K562 (cell line): ENCODE measurements at regions not wholly inside any gene's neighbourhood (a gene's known extent, or its start where the extent isn't known, plus 50 kb on each side); places are given as distances from the start of the nearest gene placed in this dataset.

Experiments
- CTBP1 ChIP-seq: fragments of 450-650 bp; IDR thresholded peaks from 2 replicates; pipeline ENCODE4 v1.6.1; 2016; ENCODE audit warnings: borderline replicate concordance
- ESRRA ChIP-seq: fragments of 450-650 bp; IDR thresholded peaks from 2 replicates; pipeline ENCODE4 v1.6.1; 2014; ENCODE audit warnings: low read depth, mild to moderate bottlenecking, moderate library complexity, borderline replicate concordance
- KAT8 ChIP-seq: fragments of 450-650 bp; IDR thresholded peaks from 2 replicates; pipeline ENCODE4 v1.6.1; 2016; ENCODE audit warnings: low read depth, mild to moderate bottlenecking
- KLF16 ChIP-seq: IDR thresholded peaks from 2 replicates; pipeline ENCODE4 v1.6.1; 2016; ENCODE audit warnings: antibody characterized with exemption
- LCOR ChIP-seq: sonication (generic); formaldehyde crosslinking; IDR thresholded peaks from 2 replicates; pipeline ENCODE4 v1.8.0; 2022; ENCODE audit warnings: mild to moderate bottlenecking, missing genetic modification reagents
- MTA2 ChIP-seq: fragments of 450-650 bp; IDR thresholded peaks from 2 replicates; pipeline ENCODE4 v1.6.1; 2016; ENCODE audit warnings: low read depth
- NR1H2 ChIP-seq: sonication (generic); formaldehyde crosslinking; IDR thresholded peaks from 2 replicates; pipeline ENCODE4 v1.4.0; 2020; ENCODE audit warnings: mild to moderate bottlenecking, missing genetic modification reagents
- SMARCC2 ChIP-seq: fragments of 450-650 bp; IDR thresholded peaks from 2 replicates; pipeline ENCODE4 v1.6.1; 2017; ENCODE audit warnings: antibody characterized with exemption, moderate library complexity, mild to moderate bottlenecking, low read depth
- TEAD4 ChIP-seq, 2 experiments: sonication (generic) in 1 of 2; formaldehyde crosslinking in 1 of 2; IDR thresholded peaks; 2 replicates each; pipeline versions ENCODE4 v1.6.1 to v1.8.0; 2012 to 2022; ENCODE audit warnings: borderline replicate concordance in 1 of 2, inconsistent platforms in 1 of 2, low read length in 1 of 2, mild to moderate bottlenecking in 1 of 2, missing genetic modification reagents in 1 of 2
- YY1 ChIP-seq, 3 experiments: IDR thresholded peaks; 2 replicates each; pipeline ENCODE4 v1.6.1; 2011; ENCODE audit warnings: low read length in 2 of 3, mild to moderate bottlenecking in 2 of 3, moderate library complexity in 2 of 3, borderline replicate concordance in 1 of 3, control low read depth in 1 of 3, low read depth in 1 of 3; ENCODE audit not compliant: insufficient read depth in 3 of 3, insufficient replicate concordance in 2 of 3, control insufficient read depth in 1 of 3, insufficient read length in 1 of 3; ENCODE audit errors: extremely low read depth in 1 of 3
- ZNF436 ChIP-seq: fragments of 250-450, 450-650 bp; sonication (Bioruptor Pico); formaldehyde crosslinking; IDR thresholded peaks from 2 replicates; pipeline ENCODE4 v1.7.0; 2020; ENCODE audit warnings: mild to moderate bottlenecking
- ZNF507 ChIP-seq: conservative IDR thresholded peaks from 2 replicates; pipeline ENCODE4 v1.6.1; 2017; ENCODE audit warnings: missing genetic modification characterization, missing compliant biosample characterization
- ZNF644 ChIP-seq: fragments of 200-800 bp; sonication (Bioruptor generic); IDR thresholded peaks from 2 replicates; pipeline ENCODE4 v1.6.1; 2016; ENCODE audit warnings: low read depth, missing genetic modification characterization, missing compliant biosample characterization
- ZNF766 ChIP-seq: fragments of 200-800 bp; sonication (Bioruptor generic); conservative IDR thresholded peaks from 2 replicates; pipeline ENCODE4 v1.6.1; 2016; ENCODE audit warnings: missing genetic modification characterization, missing compliant biosample characterization
- TF ChIP-seq, protein P1 (sequence below): fragments of 150-350 bp; IDR thresholded peaks from 2 replicates; pipeline ENCODE4 v1.6.1; 2014; ENCODE audit warnings: low read depth, mild to moderate bottlenecking, low read length, borderline replicate concordance
- TF ChIP-seq, protein P2 (sequence below): fragments of 450-650 bp; IDR thresholded peaks from 2 replicates; pipeline ENCODE4 v1.6.1; 2018; ENCODE audit not compliant: partially characterized antibody

DNA sequence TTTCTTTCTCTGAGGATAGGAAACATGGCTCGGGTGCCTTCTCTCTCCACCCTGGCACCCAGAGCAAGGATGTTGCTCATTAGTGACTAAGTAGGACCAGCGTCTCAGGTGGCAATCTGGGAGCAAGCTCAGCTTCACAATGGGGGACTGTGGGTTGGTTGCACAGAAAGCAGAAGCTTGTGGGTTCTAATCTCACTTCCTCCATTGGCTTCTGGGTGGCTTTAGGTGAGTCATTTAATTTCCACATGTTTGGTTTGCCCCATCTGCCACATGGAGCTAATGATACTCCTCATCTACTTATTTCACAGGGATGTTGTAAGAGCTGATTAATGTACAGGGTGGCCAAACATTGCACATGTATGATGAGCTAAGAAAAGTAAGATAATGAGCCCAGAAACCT, 54.8 kb upstream of the AKIRIN2 start (continued):
- TF ChIP-seq, protein P1, sequence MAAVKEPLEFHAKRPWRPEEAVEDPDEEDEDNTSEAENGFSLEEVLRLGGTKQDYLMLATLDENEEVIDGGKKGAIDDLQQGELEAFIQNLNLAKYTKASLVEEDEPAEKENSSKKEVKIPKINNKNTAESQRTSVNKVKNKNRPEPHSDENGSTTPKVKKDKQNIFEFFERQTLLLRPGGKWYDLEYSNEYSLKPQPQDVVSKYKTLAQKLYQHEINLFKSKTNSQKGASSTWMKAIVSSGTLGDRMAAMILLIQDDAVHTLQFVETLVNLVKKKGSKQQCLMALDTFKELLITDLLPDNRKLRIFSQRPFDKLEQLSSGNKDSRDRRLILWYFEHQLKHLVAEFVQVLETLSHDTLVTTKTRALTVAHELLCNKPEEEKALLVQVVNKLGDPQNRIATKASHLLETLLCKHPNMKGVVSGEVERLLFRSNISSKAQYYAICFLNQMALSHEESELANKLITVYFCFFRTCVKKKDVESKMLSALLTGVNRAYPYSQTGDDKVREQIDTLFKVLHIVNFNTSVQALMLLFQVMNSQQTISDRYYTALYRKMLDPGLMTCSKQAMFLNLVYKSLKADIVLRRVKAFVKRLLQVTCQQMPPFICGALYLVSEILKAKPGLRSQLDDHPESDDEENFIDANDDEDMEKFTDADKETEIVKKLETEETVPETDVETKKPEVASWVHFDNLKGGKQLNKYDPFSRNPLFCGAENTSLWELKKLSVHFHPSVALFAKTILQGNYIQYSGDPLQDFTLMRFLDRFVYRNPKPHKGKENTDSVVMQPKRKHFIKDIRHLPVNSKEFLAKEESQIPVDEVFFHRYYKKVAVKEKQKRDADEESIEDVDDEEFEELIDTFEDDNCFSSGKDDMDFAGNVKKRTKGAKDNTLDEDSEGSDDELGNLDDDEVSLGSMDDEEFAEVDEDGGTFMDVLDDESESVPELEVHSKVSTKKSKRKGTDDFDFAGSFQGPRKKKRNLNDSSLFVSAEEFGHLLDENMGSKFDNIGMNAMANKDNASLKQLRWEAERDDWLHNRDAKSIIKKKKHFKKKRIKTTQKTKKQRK = no peak
- TF ChIP-seq KLF16 (peak; percentile 83; the same call in 1 of the 2 replicates), CTBP1 (peak; percentile 62; the same call in 1 of the 2 replicates), ZNF766 (CRISPR knock-in tag) (0 out of 2 replicates have a peak, but pooled peaks have one; percentile 36), ZNF644 (tag) (no peak), ZNF436 (CRISPR knock-in tag) (no peak), SMARCC2 (peak; percentile 82), MTA2 (peak; percentile 55; the same call in 1 of the 2 replicates), NR1H2 (CRISPR knock-in tag) (no peak), ZNF507 (tag) (no peak), KAT8 (no peak), YY1 (IDR thresholded peaks at IDR 0.05; ENCODE audit: borderline replicate concordance in 1 of 3, control insufficient read depth in 1 of 3, extremely low read depth in 1 of 3, insufficient read depth in 3 of 3, insufficient read length in 1 of 3, insufficient replicate concordance in 2 of 3, low read depth in 1 of 3, low read length in 2 of 3) (peak in 1 of 3 experiments; percentile 28), ESRRA (peak; percentile 53; the same call in 1 of the 2 replicates), TEAD4 (IDR thresholded peaks at IDR 0.05; ENCODE audit: low read length) (peak; percentile 93), TEAD4 (CRISPR knock-in tag; IDR thresholded peaks at IDR 0.05; ENCODE audit: borderline replicate concordance) (no peak), LCOR (CRISPR knock-in tag) (peak; percentile 81)
- TF ChIP-seq, protein P2, sequence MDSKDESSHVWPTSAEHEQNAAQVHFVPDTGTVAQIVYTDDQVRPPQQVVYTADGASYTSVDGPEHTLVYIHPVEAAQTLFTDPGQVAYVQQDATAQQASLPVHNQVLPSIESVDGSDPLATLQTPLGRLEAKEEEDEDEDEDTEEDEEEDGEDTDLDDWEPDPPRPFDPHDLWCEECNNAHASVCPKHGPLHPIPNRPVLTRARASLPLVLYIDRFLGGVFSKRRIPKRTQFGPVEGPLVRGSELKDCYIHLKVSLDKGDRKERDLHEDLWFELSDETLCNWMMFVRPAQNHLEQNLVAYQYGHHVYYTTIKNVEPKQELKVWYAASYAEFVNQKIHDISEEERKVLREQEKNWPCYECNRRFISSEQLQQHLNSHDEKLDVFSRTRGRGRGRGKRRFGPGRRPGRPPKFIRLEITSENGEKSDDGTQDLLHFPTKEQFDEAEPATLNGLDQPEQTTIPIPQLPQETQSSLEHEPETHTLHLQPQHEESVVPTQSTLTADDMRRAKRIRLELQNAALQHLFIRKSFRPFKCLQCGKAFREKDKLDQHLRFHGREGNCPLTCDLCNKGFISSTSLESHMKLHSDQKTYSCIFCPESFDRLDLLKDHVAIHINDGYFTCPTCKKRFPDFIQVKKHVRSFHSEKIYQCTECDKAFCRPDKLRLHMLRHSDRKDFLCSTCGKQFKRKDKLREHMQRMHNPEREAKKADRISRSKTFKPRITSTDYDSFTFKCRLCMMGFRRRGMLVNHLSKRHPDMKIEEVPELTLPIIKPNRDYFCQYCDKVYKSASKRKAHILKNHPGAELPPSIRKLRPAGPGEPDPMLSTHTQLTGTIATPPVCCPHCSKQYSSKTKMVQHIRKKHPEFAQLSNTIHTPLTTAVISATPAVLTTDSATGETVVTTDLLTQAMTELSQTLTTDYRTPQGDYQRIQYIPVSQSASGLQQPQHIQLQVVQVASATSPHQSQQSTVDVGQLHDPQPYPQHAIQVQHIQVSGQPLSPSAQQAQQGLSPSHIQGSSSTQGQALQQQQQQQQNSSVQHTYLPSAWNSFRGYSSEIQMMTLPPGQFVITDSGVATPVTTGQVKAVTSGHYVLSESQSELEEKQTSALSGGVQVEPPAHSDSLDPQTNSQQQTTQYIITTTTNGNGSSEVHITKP = peak; percentile 75
